ENCODE measurements at regions not wholly inside any gene's neighbourhood (a gene's known extent, or its start where the extent isn't known, plus 50 kb on each side); places are given as distances from the start of the nearest gene placed in this dataset.

- no peak for TF ChIP-seq POU5F1 (IDR thresholded peaks at IDR 0.05; ENCODE audit: low read depth, low read length)
- TF ChIP-seq SIN3A (conservative IDR thresholded peaks at IDR 0.05 in 1 of 2, IDR thresholded peaks at IDR 0.05 in 1 of 2; ENCODE audit: low read depth in 1 of 2, low read length in 2 of 2), result no peak
- no peak for TF ChIP-seq CEBPB (IDR thresholded peaks at IDR 0.05; ENCODE audit: low read depth, low read length)
- TF ChIP-seq HDAC6 (IDR thresholded peaks at IDR 0.05; ENCODE audit: low read depth, low read length), result no peak
- no peak for TF ChIP-seq USF2 (IDR thresholded peaks at IDR 0.05; ENCODE audit: low read length)
These were observed 73.9 kb downstream of the MYCN start (continued) for GRCh38 chr2:16014041-16014787.

All from H1 (cell line).